GM23338 (cell line): ENCODE measurements at regions not wholly inside any gene's neighbourhood (a gene's known extent, or its start where the extent isn't known, plus 50 kb on each side); places are given as distances from the start of the nearest gene placed in this dataset.

ENCODE experiments used
- CREB1 ChIP-seq: fragments of 250-450 bp; sonication (Bioruptor Pico); IDR thresholded peaks from 2 replicates; pipeline ENCODE4 v1.5.0; 2020; ENCODE audit warnings: low read depth, mild to moderate bottlenecking, moderate library complexity
- EZH2 ChIP-seq: fragments of 200-600 bp; sonication (generic); IDR thresholded peaks from one replicate; pipeline ENCODE4 v1.8.0; 2017; ENCODE audit warnings: antibody characterized with exemption, mild to moderate bottlenecking, low read depth; ENCODE audit not compliant: unreplicated experiment
- EZH2phosphoT487 ChIP-seq: fragments of 200-600 bp; sonication (generic); IDR thresholded peaks from one replicate; pipeline ENCODE4 v1.8.1; 2018; ENCODE audit warnings: antibody characterized with exemption; ENCODE audit not compliant: unreplicated experiment
- JUNB ChIP-seq: IDR thresholded peaks from one replicate; pipeline ENCODE4 v1.6.1; 2016; ENCODE audit warnings: antibody characterized with exemption; ENCODE audit not compliant: unreplicated experiment
- POLR2AphosphoS5 ChIP-seq: IDR thresholded peaks from 2 replicates; pipeline ENCODE4 v1.6.1; 2016; ENCODE audit warnings: antibody characterized with exemption, low read depth
- REST ChIP-seq: IDR thresholded peaks from one replicate; pipeline ENCODE4 v1.6.1; 2018; ENCODE audit warnings: antibody characterized with exemption; ENCODE audit not compliant: unreplicated experiment
- ZNF331 ChIP-seq: fragments of 250-450 bp; sonication (Bioruptor Pico); IDR thresholded peaks from 2 replicates; pipeline ENCODE4 v1.5.0; 2020; ENCODE audit warnings: low read depth, mild to moderate bottlenecking, moderate library complexity
- TF ChIP-seq, protein P1 (sequence below), 2 experiments: fragments of 200-600 bp in 1 of 2; sonication (generic) in 1 of 2; conservative IDR thresholded peaks; 2 replicates each; pipeline versions ENCODE4 v1.5.1 to v1.6.1; 2016 to 2017; ENCODE audit warnings: antibody characterized with exemption in 2 of 2, low read depth in 2 of 2, mild to moderate bottlenecking in 2 of 2, moderate library complexity in 1 of 2
- TF ChIP-seq, protein P2 (sequence below): fragments of 250-450 bp; sonication (Bioruptor Pico); IDR thresholded peaks from 2 replicates; pipeline ENCODE4 v1.5.0; 2020; ENCODE audit warnings: mild to moderate bottlenecking, moderate library complexity

GRCh38 chr4:138943893-138944292, 71.7 kb upstream of the NOCT start:
- TF ChIP-seq, protein P1, sequence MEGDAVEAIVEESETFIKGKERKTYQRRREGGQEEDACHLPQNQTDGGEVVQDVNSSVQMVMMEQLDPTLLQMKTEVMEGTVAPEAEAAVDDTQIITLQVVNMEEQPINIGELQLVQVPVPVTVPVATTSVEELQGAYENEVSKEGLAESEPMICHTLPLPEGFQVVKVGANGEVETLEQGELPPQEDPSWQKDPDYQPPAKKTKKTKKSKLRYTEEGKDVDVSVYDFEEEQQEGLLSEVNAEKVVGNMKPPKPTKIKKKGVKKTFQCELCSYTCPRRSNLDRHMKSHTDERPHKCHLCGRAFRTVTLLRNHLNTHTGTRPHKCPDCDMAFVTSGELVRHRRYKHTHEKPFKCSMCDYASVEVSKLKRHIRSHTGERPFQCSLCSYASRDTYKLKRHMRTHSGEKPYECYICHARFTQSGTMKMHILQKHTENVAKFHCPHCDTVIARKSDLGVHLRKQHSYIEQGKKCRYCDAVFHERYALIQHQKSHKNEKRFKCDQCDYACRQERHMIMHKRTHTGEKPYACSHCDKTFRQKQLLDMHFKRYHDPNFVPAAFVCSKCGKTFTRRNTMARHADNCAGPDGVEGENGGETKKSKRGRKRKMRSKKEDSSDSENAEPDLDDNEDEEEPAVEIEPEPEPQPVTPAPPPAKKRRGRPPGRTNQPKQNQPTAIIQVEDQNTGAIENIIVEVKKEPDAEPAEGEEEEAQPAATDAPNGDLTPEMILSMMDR (conservative IDR thresholded peaks at IDR 0.05; ENCODE audit: low read depth in 2 of 2) = no peak
- TF ChIP-seq EZH2 (no peak), CREB1 (CRISPR knock-in tag) (no peak), POLR2AphosphoS5 (no peak), REST (no peak), EZH2phosphoT487 (no peak), JUNB (no peak), ZNF331 (CRISPR knock-in tag) (no peak)
- TF ChIP-seq, protein P2, sequence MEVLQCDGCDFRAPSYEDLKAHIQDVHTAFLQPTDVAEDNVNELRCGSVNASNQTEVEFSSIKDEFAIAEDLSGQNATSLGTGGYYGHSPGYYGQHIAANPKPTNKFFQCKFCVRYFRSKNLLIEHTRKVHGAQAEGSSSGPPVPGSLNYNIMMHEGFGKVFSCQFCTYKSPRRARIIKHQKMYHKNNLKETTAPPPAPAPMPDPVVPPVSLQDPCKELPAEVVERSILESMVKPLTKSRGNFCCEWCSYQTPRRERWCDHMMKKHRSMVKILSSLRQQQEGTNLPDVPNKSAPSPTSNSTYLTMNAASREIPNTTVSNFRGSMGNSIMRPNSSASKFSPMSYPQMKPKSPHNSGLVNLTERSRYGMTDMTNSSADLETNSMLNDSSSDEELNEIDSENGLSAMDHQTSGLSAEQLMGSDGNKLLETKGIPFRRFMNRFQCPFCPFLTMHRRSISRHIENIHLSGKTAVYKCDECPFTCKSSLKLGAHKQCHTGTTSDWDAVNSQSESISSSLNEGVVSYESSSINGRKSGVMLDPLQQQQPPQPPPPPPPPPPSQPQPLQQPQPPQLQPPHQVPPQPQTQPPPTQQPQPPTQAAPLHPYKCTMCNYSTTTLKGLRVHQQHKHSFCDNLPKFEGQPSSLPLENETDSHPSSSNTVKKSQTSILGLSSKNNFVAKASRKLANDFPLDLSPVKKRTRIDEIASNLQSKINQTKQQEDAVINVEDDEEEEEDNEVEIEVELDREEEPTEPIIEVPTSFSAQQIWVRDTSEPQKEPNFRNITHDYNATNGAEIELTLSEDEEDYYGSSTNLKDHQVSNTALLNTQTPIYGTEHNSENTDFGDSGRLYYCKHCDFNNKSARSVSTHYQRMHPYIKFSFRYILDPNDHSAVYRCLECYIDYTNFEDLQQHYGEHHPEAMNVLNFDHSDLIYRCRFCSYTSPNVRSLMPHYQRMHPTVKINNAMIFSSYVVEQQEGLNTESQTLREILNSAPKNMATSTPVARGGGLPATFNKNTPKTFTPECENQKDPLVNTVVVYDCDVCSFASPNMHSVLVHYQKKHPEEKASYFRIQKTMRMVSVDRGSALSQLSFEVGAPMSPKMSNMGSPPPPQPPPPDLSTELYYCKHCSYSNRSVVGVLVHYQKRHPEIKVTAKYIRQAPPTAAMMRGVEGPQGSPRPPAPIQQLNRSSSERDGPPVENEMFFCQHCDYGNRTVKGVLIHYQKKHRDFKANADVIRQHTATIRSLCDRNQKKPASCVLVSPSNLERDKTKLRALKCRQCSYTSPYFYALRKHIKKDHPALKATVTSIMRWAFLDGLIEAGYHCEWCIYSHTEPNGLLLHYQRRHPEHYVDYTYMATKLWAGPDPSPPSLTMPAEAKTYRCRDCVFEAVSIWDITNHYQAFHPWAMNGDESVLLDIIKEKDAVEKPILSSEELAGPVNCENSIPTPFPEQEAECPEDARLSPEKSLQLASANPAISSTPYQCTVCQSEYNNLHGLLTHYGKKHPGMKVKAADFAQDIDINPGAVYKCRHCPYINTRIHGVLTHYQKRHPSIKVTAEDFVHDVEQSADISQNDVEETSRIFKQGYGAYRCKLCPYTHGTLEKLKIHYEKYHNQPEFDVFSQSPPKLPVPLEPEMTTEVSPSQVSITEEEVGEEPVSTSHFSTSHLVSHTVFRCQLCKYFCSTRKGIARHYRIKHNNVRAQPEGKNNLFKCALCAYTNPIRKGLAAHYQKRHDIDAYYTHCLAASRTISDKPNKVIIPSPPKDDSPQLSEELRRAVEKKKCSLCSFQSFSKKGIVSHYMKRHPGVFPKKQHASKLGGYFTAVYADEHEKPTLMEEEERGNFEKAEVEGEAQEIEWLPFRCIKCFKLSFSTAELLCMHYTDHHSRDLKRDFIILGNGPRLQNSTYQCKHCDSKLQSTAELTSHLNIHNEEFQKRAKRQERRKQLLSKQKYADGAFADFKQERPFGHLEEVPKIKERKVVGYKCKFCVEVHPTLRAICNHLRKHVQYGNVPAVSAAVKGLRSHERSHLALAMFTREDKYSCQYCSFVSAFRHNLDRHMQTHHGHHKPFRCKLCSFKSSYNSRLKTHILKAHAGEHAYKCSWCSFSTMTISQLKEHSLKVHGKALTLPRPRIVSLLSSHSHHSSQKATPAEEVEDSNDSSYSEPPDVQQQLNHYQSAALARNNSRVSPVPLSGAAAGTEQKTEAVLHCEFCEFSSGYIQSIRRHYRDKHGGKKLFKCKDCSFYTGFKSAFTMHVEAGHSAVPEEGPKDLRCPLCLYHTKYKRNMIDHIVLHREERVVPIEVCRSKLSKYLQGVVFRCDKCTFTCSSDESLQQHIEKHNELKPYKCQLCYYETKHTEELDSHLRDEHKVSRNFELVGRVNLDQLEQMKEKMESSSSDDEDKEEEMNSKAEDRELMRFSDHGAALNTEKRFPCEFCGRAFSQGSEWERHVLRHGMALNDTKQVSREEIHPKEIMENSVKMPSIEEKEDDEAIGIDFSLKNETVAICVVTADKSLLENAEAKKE = no peak
